ENCODE measurements at regions not wholly inside any gene's neighbourhood (a gene's known extent, or its start where the extent isn't known, plus 50 kb on each side); places are given as distances from the start of the nearest gene placed in this dataset.
"Not testable (repeated sequence)": the region's sequence is repeated elsewhere in the genome, so short reads cannot be mapped to it uniquely, and the experiment has no call there.

DNA sequence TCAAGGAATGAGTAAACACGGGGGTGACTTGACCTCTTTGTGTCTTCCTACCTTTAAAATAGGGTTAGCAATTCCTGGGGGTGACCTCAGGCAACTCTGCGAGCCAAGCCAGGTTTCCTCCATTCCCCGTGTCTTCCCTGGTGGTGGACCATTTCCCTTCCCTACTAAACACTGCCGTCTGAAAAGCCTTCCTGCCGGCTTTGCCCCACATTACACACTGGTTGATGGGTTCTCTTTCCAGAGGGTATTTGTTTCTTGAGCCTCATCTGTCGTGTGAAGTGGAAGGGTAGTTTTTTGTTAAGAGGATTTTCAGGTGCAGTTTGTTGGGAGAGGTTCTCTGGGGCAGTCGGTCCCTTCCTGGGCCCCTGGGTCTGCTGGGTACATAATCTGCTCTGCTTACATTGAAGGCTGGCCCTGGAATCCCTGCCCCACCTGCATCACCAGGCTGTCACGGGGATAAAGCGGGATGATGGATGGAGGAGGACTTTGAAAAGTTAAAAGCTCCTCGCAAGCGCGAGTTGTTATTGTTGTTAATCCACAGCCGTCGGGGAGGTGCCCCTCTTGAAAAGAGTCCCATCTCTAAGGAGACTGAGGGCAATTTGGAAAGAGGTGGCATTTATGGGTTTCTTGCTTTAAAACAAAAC, 175.4 kb upstream of the SPRED2 start:
- no peak for DNase-seq (ENCODE audit: low read depth)

DNA sequence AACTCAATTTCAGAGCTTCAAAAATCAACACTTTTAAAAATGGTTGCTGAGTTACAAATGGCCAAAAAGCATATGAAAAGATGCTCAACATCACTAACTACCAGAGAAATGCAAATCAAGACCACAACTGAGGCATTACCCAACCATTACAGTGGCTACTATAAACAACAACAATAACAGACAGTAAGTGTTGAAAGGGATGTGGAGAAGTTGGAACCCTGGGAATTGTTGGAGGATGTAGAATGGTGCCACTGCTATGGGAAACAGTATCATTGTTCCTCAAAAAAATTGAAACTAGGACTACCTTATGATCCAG, 173.3 kb upstream of the SPRED2 start:
- DNase-seq (ENCODE audit: low read depth), result no peak

DNA sequence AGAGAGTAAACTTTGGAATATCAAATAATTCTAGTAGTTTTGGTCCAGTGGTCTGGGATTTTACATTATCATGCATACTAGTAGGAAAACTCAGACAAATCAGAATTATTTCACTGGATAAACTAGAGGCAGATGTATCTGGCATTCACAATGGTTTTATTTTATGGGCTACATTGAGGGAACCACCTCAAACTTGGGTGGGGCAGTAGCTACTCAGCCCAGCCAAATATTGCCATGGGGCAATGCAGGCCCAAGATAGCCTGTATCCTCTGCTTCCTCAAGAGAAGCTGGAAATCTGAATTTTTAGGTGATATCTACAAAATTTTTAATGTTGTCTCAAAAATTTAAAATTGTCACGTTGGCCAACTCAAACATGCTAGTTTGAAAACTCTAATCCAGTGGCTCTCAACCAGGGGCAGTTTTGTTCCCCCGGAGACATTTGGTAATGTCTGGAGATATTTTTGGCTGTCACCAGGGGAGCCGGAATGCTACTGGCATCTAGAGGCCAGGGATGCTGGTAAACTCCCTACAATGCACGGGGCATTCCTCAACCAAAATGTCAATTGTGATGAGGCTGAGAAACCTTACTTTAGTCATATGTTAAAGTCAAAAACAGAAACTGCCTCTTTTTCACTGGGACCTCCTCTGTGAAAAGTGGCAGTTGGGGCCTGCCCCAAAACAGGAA, 172.8 kb upstream of the SPRED2 start:
- no peak for DNase-seq (ENCODE audit: low read depth)

DNA sequence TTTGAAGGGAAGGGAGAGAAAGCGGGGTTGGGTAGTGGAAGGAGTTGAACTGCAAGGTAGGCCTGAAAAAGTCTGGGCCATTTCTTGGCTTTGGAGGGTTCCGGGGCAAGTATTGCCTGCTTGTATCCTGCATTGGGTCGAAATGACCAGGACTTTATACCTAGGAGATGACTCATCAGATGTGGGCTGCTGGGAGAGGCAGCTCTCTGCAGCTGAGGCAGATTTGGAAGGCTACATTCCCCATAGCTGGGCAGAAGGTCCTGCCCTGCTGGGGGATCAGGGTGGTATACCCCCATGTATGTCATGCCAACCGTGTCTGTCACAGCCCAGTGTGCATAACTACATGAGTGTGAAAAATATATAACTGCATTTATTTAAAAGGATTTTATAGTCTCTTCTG, 171.8 kb upstream of the SPRED2 start:
- DNase-seq (ENCODE audit: low read depth), result no peak

DNA sequence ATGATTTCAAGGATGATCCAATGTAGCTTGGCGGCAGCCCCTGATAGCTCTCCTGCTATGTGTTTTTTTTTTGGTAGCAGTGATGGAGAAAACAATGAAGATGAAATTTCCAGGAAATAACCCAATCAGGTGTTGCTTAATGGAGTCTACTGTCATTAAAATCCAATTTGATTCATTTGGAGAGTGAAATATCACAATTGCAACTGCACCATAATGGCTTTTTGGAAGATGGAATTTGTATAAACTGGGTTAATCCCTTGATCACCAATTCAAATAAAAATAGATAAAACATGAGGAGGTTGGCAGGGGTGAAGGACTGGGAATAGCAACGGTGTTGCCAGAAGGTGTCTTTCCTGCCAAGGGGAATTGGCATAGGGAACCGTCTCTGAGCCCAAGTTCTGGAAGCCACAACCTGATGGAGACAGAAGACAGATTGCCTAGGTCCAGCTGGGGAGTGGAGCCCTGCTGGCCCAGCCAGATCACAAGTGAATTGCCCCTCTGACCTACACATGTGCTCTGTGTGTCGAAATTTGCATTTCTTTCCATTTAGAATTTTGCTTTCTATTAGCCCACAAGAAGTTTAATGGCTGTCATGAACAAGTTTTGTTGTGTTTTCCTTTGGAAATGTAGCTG, 170.3 kb upstream of the SPRED2 start:
- no peak for DNase-seq (ENCODE audit: low read depth)

DNA sequence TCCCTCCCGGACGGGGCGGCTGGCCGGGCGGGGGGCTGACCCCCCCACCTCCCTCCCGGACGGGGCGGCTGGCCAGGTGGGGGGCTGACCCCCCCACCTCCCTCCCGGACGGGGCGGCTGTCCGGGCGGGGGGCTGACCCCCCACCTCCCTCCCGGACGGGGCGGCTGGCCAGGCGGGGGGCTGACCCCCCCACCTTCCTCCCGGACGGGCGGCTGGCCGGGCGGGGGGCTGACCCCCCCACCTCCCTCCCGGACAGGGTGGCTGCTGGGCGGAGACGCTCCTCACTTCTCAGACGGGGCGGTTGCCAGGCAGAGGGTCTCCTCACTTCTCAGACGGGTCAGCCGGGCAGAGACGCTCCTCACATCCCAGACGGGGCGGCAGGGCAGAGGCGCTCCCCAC, 168.5 kb upstream of the SPRED2 start:
- not testable (repeated sequence) for DNase-seq (ENCODE audit: low read depth)

DNA sequence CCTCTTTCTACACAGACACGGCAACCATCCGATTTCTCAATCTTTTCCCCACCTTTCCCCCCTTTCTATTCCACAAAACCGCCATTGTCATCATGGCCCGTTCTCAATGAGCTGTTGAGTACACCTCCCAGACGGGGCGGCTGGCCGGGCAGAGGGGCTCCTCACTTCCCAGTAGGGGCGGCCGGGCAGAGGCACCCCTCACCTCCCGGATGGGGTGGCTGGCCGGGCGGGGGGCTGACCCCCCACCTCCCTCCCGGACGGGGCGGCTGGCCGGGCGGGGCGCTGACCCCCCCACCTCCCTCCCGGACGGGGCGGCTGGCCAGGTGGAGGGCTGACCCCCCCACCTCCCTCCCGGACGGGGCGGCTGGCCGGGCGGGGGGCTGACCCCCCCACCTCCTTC, 168.0 kb upstream of the SPRED2 start:
- not testable (repeated sequence) for DNase-seq (ENCODE audit: low read depth)

DNA sequence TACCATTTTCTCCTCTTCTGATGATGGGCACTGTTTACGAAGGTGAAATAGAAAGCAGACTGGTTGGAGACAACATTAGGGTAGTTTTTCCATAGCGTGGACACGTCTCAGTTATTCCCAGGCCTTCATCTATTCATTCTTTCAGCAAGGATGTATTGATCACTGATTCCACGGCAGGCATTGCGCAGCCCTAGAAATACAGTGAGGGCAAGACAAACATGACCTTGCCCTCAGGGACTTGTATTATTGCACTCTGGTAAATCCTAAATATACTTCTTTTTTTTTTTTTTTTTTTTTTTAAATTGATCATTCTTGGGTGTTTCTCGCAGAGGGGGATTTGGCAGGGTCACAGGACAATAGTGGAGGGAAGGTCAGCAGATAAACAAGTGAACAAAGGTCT, 167.3 kb upstream of the SPRED2 start:
- DNase-seq (ENCODE audit: low read depth), result no peak

DNA sequence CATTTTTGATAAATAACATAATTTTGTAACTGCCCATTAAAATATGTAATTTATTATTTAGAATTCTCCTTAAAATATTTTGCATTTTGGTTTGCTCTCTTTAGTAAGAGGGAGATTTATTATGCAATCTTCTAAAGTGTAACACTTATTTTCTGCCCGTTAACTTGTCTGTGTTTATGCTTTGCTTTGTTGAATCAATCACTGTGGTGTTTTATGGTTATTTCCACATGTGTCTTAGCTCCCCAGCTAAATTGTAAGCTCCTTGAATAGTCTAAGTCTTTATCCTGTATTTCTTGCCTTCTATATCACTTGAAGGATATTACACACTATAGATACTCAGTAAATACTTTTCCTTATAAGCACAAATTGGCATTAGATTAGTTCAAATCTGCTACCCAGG, 166.6 kb upstream of the SPRED2 start:
- DNase-seq (ENCODE audit: low read depth), result no peak

DNA sequence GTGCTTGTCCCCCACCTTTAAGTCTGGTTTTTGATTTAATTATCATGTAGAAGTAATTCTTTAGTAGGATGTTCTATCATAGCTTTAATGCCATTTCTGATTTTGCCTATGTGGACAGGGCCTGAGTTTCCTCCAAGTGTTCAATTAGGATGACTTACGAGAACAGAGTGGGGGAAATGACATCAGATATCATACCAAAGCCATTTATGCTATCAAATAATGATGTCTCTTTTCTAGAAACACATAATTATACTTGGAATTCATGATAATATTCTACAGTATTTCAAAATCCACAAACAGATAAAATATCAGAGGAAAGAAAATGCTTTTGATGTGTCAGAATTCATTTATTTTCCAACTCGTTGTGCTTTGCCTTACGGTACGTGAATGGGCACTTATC, 165.9 kb upstream of the SPRED2 start:
- DNase-seq (ENCODE audit: low read depth), result no peak

DNA sequence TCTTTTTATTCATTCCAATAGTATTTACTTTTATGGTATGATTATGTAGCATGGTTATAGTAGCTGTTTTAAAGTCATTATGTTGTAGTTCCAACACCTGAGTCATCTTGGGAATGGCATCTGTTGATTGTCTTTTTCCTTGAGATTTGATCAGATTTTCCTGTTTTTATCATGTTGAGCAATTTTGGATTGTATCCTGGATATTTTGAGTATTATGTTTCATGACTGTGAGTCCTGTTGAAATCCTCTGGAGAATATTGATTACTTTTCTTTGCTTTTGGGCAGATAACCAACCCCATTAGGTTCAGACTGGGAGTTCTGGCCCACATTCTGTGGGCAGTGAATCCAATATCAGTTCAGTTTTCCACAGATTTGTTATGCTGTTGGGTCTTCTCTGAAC, 163.2 kb upstream of the SPRED2 start:
- DNase-seq (ENCODE audit: low read depth), result no peak

DNA sequence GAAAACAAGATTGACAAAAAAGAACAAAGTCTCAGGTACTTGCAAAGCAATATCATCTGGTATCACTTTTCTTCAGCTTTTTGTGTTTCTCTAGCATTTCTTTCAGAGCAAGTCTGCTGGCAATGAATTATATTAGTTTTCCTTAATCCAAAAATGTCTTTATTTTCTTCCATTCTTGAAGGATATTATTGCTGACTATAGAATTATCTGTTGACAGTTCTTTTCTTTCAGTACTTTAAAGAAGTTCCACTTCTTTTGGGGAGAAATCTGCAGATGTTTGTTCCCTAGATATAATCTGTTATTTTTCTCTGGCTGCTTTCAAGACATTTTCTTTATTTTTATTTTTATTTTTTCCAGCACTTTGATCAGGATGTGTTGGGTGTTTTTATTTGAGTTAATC, 161.8 kb upstream of the SPRED2 start:
- no peak for DNase-seq (ENCODE audit: low read depth)

DNA sequence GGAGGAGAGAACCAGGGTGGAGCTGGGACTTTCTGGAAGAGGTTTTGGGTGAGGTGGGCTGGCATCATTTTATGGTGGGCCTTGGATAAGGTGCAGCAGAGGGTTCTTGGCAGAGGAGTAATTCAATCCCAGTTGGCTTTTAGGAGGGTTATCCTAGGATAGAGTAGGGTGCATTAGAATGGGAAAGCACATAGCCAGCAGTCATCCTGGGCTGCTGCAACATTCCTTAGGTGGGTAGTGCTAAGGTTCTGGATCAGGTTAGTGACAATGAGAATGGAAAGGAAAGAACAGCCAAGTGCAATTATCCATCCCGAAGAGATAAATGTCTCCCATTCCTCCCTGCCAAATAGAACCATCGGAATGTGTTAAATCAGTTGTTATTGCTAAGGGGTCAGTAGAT, 157.3 kb upstream of the SPRED2 start:
- no peak for DNase-seq (ENCODE audit: low read depth)

DNA sequence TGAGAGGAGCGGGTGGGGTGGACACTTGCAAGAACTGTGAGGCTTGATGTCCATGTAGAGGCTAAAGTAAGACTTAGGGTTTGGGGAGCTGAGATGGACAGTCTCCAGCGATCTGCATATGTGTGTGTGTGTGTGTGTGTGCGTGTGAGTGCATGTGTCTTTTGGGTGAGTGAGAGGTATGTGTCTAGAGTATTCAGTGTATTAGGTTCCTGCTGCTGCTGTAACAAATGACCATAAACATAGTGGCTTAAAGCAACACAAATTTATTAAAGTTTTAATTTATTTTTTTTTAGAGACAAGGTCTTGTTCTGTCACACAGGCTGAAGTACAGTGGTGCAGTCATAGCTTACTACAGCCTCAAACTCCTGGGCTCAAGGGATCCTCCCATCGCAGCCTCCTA, 155.4 kb upstream of the SPRED2 start:
- DNase-seq (ENCODE audit: low read depth), result no peak

DNA sequence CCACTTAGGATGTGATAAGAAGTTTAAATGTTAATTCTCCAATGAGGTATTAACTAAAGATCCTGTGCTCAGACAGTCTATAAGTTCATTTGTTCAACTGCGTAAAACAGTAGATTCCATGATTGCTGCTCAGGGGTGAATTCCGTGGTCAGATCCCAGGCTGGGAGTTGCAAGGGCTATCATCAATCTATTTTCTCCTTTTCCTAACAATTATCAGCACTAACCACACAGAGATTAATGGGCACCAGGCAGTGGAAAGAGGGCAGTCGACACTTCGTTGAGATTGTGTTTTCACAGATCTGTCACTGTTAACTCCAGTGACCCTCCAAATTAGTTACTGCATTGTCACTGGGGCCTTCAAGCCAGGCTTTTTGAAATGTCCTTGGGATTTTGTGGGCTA, 154.1 kb upstream of the SPRED2 start:
- DNase-seq (ENCODE audit: low read depth), result no peak

DNA sequence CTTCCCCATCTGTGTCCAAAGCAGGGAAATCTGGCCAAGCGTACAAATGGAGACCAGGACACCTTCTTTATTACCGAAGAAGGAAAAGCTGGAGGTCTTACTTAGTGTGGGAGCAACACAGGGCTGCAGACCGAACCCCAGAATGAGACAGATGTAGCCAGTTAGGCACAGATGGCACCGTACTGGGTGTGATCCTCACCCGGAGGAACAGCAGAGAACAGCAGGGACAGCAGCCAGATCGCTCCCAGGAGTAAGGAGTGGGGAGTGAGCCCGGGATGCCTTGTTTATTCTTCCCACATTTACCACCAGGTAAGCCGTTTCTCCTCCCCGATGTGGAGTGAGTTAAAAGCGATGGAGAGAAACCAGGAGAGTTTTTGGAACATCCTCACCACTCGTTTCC, 150.7 kb upstream of the SPRED2 start:
- no peak for DNase-seq (ENCODE audit: low read depth)

DNA sequence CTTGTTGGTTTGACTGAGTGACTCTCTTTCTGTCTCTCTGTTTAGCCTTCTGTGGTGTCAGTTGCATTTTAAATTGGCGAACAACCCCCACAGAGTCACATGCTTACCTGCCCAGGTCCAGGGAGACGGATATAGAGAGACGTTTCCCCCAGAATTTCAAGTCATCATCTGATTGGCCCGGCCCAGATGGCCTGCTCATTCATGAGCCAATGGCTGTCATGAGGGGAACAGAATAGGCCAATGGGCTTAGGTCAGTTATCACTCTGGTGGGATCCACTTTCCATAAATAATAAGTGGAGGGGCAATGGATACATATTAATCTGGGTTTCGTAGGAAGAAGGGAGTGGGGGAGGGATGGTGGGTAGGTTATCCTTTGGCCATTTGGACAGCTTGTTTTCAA, 150.0 kb upstream of the SPRED2 start:
- DNase-seq (ENCODE audit: low read depth), result no peak

DNA sequence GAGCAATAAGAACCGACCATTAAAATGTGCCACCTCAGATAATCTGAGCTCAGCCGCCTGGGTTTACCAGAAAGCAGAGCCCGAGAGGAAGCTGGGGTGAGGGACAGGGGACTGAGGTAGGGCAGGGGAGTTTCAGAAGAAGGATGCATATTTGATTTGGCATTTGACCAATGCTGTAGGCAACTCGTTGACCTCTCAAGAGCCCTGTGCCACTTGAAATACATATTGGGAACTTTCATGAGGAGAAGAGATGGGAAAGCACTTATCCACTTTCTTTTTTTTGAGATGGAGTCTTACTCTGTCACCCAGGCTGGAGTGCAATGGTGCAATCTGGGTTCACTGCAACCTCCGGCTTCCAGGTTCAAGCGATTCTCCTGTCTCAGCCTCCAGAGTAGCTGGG, 148.4 kb upstream of the SPRED2 start:
- no peak for DNase-seq (ENCODE audit: low read depth)

DNA sequence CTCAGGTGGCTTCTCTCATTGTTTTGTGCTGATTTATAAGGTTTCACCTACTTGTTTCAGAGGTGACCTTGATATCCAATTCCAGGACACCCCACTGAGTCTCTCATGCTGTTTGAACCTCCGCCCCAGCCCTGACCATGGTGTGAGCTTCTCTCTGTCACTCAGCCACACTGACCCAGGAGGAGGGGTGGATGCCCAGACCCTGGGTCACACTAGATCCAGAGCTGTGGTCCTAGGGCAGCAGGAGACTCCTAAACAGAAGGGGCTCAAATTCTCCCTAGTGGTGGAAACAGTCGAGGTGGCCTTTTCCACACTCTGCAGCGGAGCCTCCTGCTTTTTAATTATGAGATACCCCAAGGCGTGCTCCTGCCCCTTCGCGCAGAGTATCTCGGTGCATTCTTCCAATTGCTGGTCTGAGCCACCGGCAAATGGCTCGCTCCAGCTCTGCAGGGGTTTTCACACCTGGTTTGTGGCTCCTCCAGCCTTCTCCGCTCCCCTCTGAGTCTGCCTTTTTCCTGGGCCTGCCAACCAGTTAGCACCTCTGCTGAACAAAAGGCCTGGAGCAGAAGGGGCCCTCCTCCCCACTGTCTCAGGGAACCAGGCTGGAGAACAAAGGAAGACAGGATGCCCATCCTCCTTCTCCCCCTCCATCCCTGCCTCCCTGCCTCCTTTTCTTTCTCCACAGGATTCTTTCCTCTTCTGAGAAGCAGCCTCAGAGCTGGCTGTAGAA, 147.3 kb upstream of the SPRED2 start:
- no peak for DNase-seq (ENCODE audit: low read depth)

DNA sequence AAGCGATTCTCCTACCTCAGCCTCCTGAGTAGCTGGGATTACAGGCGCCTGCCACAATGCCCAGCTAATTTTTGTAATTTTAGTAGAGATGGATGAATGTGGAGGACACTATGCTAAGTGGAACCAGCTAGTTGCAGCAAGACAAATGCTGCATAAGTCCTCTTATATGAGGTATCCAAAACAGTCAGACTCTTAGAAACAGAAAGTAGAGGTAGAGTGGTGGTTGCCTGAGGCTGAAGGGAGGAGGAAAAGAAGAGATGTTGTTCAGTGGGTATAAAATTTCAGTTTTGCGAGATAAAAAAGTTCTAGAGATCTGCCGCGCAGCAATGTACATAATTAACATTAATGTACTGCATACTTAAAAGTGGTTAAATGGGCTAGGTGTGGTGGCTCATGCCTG, 145.3 kb upstream of the SPRED2 start:
- DNase-seq (ENCODE audit: low read depth), result no peak

DNA sequence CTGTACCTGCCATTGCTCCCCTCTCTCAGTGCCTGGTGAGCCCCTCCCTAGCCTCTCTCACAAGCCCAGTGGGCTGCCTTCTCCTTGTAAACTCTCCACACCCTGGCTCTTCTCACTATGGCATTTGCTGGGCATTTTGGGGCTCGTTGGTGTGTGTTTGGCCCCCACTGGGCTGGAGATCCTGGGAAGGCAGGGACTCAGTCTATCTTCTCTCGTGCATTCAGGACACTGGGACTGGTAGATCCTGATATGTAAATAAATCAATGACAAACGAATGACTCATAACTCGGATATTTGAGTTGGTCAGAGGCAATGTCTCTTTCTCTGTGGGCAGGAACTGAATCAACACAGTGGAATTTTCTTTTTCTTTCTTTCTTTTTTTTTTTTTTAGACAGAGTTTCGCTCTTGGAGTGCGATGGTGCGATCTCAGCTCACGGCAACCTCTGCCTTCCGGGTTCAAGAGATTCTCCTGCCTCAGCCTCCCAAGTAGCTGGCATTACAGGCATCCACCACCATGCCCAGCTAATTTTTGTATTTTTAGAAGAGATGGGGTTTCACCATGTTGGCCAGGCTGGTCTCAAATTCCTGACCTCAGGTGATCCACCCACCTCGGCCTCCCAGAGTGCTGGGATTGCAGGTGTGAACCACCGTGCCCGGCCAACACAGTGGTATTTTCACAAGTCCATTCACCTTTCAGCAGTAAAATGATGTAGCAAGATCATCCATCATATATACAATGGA, 144.6 kb upstream of the SPRED2 start:
- no peak for DNase-seq (ENCODE audit: low read depth)

DNA sequence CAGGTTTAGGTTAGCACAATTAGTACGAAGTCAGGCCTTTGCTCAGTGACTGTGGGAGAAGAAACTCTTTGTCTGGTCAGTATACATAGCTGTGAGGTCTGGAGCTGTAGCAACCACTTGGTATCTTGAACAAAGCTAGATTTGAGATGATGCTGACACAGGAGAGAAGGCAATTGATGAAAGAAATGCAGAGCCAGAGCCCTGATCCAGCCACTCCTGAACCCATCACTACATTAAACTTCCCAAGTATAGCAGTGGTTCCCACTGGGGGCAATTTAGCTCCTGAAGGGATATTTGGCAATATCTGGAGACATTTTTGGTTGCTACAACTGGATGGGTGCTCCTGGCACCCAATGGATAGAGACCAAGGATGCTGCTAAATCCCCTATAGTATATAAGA, 143.9 kb upstream of the SPRED2 start:
- no peak for DNase-seq (ENCODE audit: low read depth)
